ENCODE measurements at regions not wholly inside any gene's neighbourhood (a gene's known extent, or its start where the extent isn't known, plus 50 kb on each side); places are given as distances from the start of the nearest gene placed in this dataset.
A peak's percentile ranks its signal among the peaks of the same experiment; 100 is the strongest.

DNA sequence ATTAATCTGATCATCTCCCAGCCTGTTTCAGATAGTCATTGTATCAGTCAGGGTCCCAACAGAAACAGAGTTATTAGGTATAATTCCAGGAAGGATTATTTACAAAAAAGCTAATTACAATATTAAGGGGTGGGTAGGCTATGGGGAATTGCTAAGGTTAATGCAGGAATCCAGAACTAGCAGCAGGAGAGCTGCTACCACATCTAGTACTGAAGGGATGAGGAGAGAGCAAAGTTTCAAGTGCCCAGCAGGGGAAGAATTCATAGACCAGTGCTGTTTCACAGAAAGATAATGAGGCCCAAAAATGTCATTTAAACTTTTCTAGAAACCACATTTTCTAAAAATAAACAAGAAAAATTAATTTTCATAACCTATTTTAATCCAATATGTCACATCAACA is 284.2 kb downstream of the HACE1 start:
- no peak for DNase-seq (ENCODE audit: low read depth in 2 of 3, low spot score in 1 of 3)

DNA sequence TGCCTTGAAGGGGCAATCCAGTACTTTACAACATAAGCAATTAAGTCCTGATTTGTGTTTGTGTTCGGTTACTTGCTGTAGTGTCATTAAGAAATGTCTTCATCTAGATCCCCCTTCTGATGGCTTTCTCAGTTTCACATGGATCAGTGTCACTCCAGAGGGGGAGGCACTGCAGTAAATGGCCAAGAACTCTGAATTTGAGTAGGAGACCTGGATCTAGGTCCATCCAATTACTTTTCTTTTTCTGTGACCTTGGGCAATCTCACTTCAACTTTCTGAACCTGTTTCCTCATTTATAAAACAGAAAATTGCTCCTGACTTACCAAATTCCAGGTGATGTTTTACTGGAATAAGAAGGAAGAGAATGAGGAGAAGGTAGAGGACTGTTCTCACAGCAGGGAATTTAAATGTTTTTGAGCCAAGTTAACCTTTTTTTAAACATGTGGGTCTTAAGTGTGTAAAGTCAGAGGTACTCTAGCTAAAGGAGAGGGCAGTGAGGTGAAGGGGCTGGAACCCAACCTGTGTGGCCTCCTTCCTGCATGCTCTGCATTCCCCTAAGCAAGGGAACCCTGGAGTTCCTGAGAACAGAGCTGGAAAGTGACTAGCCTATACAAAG is 285.5 kb downstream of the HACE1 start:
- no peak for DNase-seq (ENCODE audit: low read depth in 2 of 3, low spot score in 1 of 3)

DNA sequence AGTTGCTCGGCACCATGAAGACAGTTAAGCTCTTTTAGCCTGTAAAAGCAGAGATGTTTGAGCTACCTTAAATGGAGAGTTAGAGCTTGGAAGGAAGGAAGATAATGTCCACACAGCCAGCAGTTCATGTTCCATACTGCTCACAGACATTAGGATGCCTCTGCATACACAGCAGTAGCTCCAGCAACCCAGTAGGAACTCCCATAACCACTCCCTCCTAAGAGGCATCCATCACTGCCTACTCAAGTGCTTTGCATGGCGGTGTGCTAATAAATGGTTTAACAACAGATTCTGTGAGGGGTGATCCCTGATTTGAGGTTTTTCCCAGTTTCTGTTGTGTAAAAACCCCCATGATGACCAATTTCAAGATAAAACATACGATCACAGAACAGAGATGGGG is 286.4 kb downstream of the HACE1 start:
- no peak for DNase-seq (ENCODE audit: low read depth in 2 of 3, low spot score in 1 of 3)

DNA sequence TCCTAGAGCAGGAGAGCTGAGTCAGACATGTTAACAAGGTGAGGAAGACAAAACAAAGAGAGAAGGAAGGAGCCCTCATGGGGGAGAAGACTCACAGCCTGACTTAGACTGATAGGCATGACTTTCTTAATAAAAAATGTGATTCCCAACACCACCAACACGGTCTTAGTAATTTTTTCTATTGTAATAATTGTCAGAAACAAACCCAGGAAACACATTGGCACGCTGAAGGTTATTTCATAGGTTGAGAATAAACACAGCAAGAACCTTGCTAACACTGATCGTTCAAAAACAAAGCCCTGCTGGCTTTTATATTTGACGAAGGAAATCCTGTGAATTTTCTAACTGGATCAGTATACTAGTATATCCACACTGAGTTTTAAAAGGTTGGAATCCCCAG is 286.8 kb downstream of the HACE1 start:
- DNase-seq (ENCODE audit: low read depth in 2 of 3, low spot score in 1 of 3): no peak

DNA sequence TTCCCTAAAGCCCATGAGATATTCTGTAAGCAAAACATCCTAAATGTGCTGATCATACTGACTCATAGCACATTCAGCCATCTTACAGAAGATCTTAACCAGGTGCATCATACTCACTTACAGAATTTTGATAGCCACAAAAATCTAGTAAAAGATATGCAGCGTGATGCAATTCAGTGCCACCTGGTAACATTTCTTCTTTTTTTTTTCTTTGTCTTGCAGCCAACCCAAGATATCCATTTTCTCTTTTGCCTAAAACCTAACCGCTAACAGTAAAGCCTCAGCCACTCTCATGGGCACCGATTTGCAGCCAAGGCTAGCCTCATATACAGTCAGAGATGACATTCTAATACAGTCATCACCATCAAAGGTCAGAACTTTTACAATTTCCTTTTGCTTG is 293.3 kb downstream of the HACE1 start:
- no peak for DNase-seq (ENCODE audit: low read depth in 2 of 3, low spot score in 1 of 3)

- no peak for DNase-seq (ENCODE audit: low read depth in 2 of 3, low spot score in 1 of 3)
Measured at GRCh38 chr6:104563306-104563705, 296.4 kb downstream of the HACE1 start.

- DNase-seq (ENCODE audit: low read depth in 2 of 3, low spot score in 1 of 3): no peak
Measured at GRCh38 chr6:104559435-104560202, 300.1 kb downstream of the HACE1 start.

DNA sequence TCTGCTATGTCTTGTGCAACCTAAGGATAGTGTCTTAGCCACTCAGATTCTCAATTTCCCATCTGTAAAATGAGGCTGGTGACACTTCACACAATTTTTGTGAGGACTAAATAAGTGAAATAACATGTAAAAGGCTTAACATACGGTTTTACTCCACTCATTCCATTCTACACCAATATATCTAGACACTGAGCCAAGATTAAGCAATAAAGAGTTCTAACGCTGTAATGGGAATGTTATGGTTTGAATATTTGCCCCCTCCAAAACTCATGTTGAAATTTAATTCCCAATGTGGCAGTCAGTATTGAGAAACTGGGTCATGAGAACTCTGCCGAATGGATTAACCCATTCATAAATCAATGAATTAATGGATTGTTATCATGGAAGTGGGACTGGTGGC is 301.0 kb downstream of the HACE1 start:
- no peak for DNase-seq (ENCODE audit: low read depth in 2 of 3, low spot score in 1 of 3)

DNA sequence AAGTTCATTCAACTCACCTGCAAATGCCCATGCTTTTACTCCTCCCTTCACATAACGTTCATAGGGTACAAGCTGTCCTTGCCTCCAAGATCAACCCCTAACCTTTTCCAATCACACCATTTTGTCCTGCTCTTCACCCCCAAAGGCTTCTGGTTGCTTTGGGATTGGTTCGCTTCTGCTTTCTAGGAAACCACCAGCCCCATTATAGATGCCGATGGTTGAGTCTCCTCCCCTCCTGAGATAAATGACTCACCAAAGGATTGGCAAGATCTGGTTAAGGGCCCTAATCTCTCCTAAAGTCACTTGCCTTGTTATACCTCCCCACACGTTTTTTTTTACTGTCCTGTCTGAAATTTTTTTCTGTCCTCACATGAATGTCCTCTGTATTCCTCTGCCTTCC is 311.4 kb downstream of the HACE1 start:
- DNase-seq (ENCODE audit: low read depth in 2 of 3, low spot score in 1 of 3): no peak

- no peak for DNase-seq (ENCODE audit: low read depth in 2 of 3, low spot score in 1 of 3)
Measured at GRCh38 chr6:104541411-104541810, 318.3 kb downstream of the HACE1 start.

DNA sequence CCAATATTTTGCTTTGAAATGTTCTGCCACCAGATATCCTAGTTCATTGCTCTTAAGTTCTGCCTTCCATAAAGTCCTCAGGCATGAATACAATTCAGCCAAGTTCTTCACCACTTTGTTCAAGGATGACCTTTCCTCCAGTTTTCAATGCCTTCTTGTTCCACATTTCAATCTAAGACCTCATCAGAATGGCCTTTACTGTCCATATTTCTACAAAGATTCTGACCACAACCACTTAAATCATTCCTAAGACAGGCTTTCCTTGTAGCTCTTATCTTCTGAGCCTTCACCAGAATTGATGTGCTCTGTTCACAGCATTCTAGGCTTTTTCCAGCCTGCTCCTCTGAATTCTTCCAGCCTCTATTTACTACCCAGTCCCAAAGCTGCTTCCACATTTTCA is 319.0 kb downstream of the HACE1 start:
- no peak for DNase-seq (ENCODE audit: low read depth in 2 of 3, low spot score in 1 of 3)

DNA sequence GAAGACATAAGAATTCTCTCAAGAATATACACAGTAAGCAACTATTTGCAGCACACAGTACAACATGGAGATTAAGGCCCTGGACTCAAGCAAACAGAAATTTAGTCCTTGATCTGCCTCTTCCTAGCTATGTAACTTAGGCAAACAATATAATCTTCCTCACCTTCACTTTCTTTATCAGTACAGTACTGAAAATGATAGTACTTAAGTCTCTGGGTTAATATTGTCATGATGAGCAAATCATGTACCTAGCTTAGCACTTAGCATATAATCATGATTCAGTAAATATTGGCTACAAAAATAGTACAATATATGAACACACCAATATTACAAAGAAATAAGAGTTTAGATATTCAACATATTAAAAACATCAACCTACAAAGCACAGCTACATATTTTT is 320.5 kb downstream of the HACE1 start:
- no peak for DNase-seq (ENCODE audit: low read depth in 2 of 3, low spot score in 1 of 3)

- no peak for DNase-seq (ENCODE audit: low read depth in 2 of 3, low spot score in 1 of 3)
Measured at GRCh38 chr6:104537872-104538271, 321.8 kb downstream of the HACE1 start.

GRCh38 chr6:104537180-104537579 is 322.5 kb downstream of the HACE1 start:
- no peak for DNase-seq (ENCODE audit: low read depth in 2 of 3, low spot score in 1 of 3)

GRCh38 chr6:104532462-104532861 is 327.3 kb downstream of the HACE1 start:
- DNase-seq (ENCODE audit: low read depth in 2 of 3, low spot score in 1 of 3): no peak

GRCh38 chr6:104531646-104532045 is 328.1 kb downstream of the HACE1 start:
- no peak for DNase-seq (ENCODE audit: low read depth in 2 of 3, low spot score in 1 of 3)

DNA sequence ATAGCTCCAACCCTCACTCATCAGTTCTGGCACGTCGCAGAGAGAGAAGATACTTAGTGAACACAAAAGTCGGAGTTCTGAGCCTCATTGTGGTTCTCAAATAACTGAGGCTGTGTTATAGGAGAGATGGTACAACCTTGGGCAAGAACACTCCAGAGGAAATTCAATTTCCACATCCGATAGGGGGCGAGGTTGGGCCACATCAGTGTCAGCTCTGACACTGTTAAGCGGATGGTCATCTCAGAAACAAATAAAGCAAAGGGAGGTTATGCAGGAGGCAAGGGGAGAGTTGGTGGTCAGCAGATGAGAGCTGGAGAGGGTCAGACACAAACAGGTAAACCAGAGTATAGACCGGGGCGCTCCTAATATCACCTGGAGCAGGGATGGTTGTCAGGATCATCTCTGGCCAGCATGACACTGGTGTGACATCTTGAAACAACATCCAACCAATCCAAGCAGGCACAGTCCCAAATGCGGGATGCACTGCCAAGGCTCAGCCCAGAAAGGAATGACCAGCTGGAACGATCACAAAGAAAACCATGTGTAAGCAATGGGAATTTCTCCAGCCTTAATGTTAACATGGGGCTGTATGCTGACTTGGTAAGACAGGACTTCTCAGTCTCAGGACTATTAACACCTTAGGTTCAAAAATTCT is 331.8 kb downstream of the HACE1 start:
- no peak for DNase-seq (ENCODE audit: low read depth in 2 of 3, low spot score in 1 of 3)

GRCh38 chr6:104527311-104527710 is 332.4 kb downstream of the HACE1 start:
- DNase-seq (ENCODE audit: low read depth in 2 of 3, low spot score in 1 of 3): no peak

- DNase-seq (ENCODE audit: low read depth in 2 of 3, low spot score in 1 of 3): no peak
Measured at GRCh38 chr6:104526376-104526775, 333.3 kb downstream of the HACE1 start.

DNA sequence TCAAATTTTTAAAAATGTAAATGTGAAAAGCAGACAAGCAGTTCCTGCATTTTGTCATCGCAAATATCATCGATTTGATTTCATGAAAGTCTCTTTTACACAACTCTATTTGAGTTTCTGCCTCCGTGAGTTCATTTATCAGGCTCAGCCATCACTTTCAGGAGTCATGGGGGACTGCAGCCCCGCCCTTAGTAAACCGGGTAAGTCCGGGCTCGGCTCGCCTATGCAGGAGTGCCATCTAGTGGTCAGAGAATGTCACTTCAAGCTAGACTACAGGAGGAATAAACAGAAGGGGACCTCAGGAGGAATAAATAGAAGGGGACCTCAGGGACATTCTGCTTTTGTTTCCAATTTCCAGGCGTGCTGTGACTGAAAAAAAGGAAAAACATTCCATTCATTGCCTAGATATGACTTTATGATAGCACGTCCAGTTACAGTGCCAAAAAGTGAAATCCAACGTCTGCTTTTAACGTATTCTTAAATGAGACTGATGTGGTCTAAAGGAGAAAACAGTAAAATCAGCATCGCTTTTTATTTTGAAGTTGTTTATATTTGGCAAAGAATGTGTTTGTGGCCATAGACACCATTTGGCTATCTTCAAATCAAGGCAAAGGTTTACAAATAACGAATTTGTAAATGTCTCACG is 333.9 kb downstream of the HACE1 start:
- peak; percentile 42 to 61 (median 46) for DNase-seq (ENCODE audit: low read depth in 2 of 3, low spot score in 1 of 3)

DNA sequence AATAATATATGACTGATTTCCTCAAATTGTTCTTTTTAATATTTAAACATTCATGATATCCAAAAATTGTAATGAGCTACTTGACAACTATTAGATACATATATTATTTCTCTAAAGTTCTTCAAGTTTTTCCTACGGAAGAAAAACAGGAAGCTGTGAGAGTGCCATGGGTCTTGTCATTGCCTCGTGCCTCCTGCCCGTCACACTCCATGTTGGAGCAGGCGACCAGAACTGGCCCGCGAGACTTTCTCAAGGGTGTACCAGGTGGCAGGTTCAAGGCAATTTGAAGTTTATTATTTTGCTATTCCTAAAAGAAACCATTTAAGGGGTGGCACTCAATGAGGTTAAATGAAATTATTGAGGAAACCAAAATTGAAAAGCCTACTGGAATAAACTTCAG is 337.2 kb downstream of the HACE1 start:
- DNase-seq (ENCODE audit: low read depth in 2 of 3, low spot score in 1 of 3): no peak

DNA sequence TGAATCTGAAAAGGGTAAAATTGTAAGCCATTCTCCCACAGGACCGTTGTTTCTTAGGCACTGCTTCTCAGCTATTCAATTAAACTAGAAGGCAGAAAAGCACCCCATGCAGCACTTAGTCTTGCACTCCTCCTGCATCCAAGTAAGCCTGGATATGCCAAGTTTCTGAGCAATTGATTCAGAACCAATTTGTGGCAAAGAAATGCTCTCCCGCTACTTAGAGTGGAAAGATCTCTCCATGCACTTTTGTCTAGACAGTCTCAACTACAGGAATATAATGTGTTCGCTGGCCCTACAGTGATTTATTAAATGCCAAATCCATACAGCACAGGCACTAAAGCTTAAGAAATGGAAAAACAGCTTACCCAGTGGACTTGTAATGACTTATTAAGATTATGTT is 338.5 kb downstream of the HACE1 start:
- DNase-seq (ENCODE audit: low read depth in 2 of 3, low spot score in 1 of 3): no peak

Data from stimulated activated CD4-positive, alpha-beta T cell treated with anti-CD3 and anti-CD28 coated beads, Interleukin-12 subunit alpha, Interleukin-12 subunit beta, amount 100 ng/mL, for 48 hours (primary cell).